B cell (primary cell): ENCODE measurements at regions not wholly inside any gene's neighbourhood (a gene's known extent, or its start where the extent isn't known, plus 50 kb on each side); places are given as distances from the start of the nearest gene placed in this dataset.

ENCODE experiments used
- CTCF ChIP-seq: fragments of 200-600 bp; IDR thresholded peaks from one replicate; pipeline ENCODE4 v1.8.0; 2022; ENCODE audit warnings: antibody characterized with exemption, mild to moderate bottlenecking
- EZH2 ChIP-seq: IDR thresholded peaks from 2 replicates; pipeline ENCODE4 v1.6.1; 2012; ENCODE audit warnings: borderline replicate concordance, low read depth, mild to moderate bottlenecking, moderate library complexity, low read length; ENCODE audit not compliant: insufficient read depth, poor library complexity, severe bottlenecking

- no peak for TF ChIP-seq CTCF
- TF ChIP-seq EZH2 = no peak
These were observed 58.1 kb upstream of the KCNK12 start for GRCh38 chr2:47628904-47629303.
